SK-N-MC (cell line): ENCODE measurements at regions not wholly inside any gene's neighbourhood (a gene's known extent, or its start where the extent isn't known, plus 50 kb on each side); places are given as distances from the start of the nearest gene placed in this dataset.

ENCODE experiments used
- EZH2 ChIP-seq: fragments of 200-600 bp; sonication (generic); IDR thresholded peaks from one replicate; pipeline ENCODE4 v1.6.1; 2017; ENCODE audit warnings: antibody characterized with exemption
- FOXP2 ChIP-seq: optimal IDR thresholded peaks from 2 replicates; pipeline ENCODE3; 2011; ENCODE audit warnings: mild to moderate bottlenecking, moderate library complexity; ENCODE audit not compliant: insufficient read depth; ENCODE audit errors: extremely low read length, control extremely low read depth
- POLR2AphosphoS5 ChIP-seq: IDR thresholded peaks from 2 replicates; pipeline ENCODE4 v1.6.1; 2012; ENCODE audit warnings: mild to moderate bottlenecking, low read depth, low read length, borderline replicate concordance

DNA sequence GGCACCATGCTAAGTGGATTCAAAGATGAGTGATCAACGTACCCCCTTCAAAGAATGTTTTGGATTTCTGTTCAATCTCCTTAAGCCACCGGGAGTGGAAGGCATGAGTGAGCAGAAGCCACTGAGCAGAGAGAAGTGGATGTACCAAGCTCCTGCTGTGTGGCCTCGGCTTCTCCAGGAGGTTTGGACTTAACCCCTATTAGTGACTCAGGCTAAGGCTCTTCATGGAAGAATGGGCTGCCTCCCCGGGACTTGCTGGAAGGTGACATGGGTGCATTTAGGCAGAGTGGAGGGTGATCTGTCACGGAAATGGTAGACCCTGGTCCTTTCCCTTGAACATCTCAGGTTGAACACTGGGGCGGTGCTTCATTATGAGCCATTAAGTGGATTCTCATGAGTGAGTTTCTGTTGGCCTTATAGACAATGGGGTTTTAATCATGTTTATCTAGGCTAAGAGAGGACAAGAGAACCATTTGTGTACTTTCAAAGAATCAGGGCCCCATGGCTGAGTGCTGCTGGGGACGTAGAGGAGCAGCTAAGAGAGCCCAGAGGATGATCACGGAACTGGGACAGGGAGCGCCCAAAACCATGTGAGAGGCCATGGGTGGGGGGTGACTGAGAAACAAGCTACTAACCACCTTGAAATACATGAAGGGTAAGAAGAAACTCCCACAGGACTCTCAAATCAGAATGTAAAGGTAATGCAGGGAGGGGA is 62.2 kb downstream of the HES1 start:
- no peak for TF ChIP-seq POLR2AphosphoS5
- no peak for TF ChIP-seq EZH2
- TF ChIP-seq FOXP2 = no peak
